Activated naive CD4-positive, alpha-beta T cell treated with anti-CD3 and anti-CD28 coated beads, Interleukin-2, amount 50 U/mL, for 24 hours (primary cell): ENCODE measurements at regions not wholly inside any gene's neighbourhood (a gene's known extent, or its start where the extent isn't known, plus 50 kb on each side); places are given as distances from the start of the nearest gene placed in this dataset.
"Not testable (repeated sequence)": the region's sequence is repeated elsewhere in the genome, so short reads cannot be mapped to it uniquely, and the experiment has no call there.

Experiments
- H3K27ac Mint-ChIP-seq: one replicate; pipeline ENCODE4 v1.8.0; 2021; ENCODE audit warnings: mild to moderate bottlenecking, mixed read lengths
- H3K27me3 Mint-ChIP-seq: one replicate; pipeline ENCODE4 v1.8.0; 2021; ENCODE audit warnings: mixed read lengths
- H3K36me3 Mint-ChIP-seq: one replicate; pipeline ENCODE4 v1.8.0; 2021; ENCODE audit warnings: mixed read lengths
- H3K4me1 Mint-ChIP-seq: one replicate; pipeline ENCODE4 v1.8.0; 2021; ENCODE audit warnings: mixed read lengths
- H3K4me3 Mint-ChIP-seq: one replicate; pipeline ENCODE4 v1.8.0; 2021; ENCODE audit warnings: mild to moderate bottlenecking, mixed read lengths
- H3K9me3 Mint-ChIP-seq: one replicate; pipeline ENCODE4 v1.8.0; 2021; ENCODE audit warnings: mixed read lengths

GRCh38 chr9:41367301-41367700 lies 178.2 kb upstream of the ZNG1F start:
- not testable (repeated sequence) for H3K4me1 Mint-ChIP-seq, H3K27me3 Mint-ChIP-seq, H3K27ac Mint-ChIP-seq, H3K9me3 Mint-ChIP-seq, H3K4me3 Mint-ChIP-seq, H3K36me3 Mint-ChIP-seq

DNA sequence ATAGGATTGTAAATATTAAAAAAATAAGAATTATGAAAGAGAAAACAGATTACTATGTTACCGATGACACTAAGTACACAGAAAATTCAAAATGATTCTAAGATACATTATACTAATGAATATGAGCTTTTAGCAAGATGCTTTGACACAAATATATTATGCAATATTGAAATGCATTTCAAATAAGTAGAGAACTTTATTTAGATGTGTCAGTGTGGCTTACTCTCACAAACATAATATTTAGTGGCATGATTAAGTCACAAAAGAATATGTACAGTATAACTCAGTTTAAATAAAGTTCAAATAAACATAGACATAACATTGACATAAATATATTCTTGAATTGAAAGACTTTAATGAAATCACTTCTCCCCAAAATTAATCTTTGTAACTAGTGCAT lies 172.7 kb upstream of the ZNG1F start:
- H3K4me3 Mint-ChIP-seq, H3K27me3 Mint-ChIP-seq, H3K9me3 Mint-ChIP-seq, H3K36me3 Mint-ChIP-seq, H3K4me1 Mint-ChIP-seq, H3K27ac Mint-ChIP-seq: not testable (repeated sequence)

- Mint-ChIP-seq H3K27ac (peak overlapping the region; percentile 93), H3K4me3 (peak overlapping the region; percentile 93)
- not testable (repeated sequence) for H3K4me1 Mint-ChIP-seq, H3K36me3 Mint-ChIP-seq, H3K9me3 Mint-ChIP-seq, H3K27me3 Mint-ChIP-seq
Measured at GRCh38 chr9:41359116-41359515, 170.0 kb upstream of the ZNG1F start.

DNA sequence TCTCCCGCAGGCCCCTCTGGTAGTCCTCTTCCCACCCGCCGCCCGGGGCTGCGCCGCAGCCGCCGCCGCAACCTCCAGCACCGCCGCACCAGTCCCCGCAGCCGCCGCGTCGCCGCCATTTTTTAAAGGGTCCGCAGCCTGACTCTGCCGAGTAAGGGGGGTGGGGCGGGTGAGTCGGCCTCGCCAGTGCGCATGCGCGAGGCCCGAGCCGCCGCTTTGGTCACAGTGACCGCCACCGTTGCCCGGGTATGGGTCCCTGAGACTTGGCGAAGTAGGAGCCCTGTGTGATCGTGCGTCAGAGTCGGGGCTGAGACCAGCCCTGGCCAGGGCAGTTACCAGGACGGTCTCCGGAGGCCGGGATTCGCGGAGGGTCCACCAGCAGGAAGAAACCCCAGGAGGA lies 169.6 kb upstream of the ZNG1F start:
- H3K27ac Mint-ChIP-seq, result peak overlapping the region; percentile 84
- not testable (repeated sequence) for H3K9me3 Mint-ChIP-seq, H3K4me1 Mint-ChIP-seq, H3K36me3 Mint-ChIP-seq, H3K27me3 Mint-ChIP-seq
- H3K4me3 Mint-ChIP-seq, result peak overlapping the region; percentile 93

- not testable (repeated sequence) for H3K27me3 Mint-ChIP-seq, H3K4me1 Mint-ChIP-seq, H3K36me3 Mint-ChIP-seq, H3K9me3 Mint-ChIP-seq
- peak overlapping the region; percentile 93 for H3K4me3 Mint-ChIP-seq
- peak overlapping the region; percentile 12 for H3K27ac Mint-ChIP-seq
Measured at GRCh38 chr9:41357918-41358404, 168.8 kb upstream of the ZNG1F start.

GRCh38 chr9:41357350-41357748 lies 168.2 kb upstream of the ZNG1F start:
- not testable (repeated sequence) for H3K4me1 Mint-ChIP-seq, H3K36me3 Mint-ChIP-seq, H3K27me3 Mint-ChIP-seq, H3K9me3 Mint-ChIP-seq
- H3K27ac Mint-ChIP-seq, result peak overlapping the region; percentile 59
- peak overlapping the region; percentile 93 for H3K4me3 Mint-ChIP-seq

- Mint-ChIP-seq H3K4me3 (peak overlapping the region; percentile 78), H3K27ac (peak overlapping the region; percentile 46)
- not testable (repeated sequence) for H3K4me1 Mint-ChIP-seq, H3K9me3 Mint-ChIP-seq, H3K36me3 Mint-ChIP-seq, H3K27me3 Mint-ChIP-seq
Measured at GRCh38 chr9:41356588-41357349, 167.7 kb upstream of the ZNG1F start.

- not testable (repeated sequence) for H3K27ac Mint-ChIP-seq, H3K27me3 Mint-ChIP-seq, H3K36me3 Mint-ChIP-seq, H3K4me1 Mint-ChIP-seq, H3K9me3 Mint-ChIP-seq
- H3K4me3 Mint-ChIP-seq, result peak overlapping the region; percentile 70
Measured at GRCh38 chr9:41355712-41356450, 166.8 kb upstream of the ZNG1F start.

- H3K9me3 Mint-ChIP-seq, H3K4me1 Mint-ChIP-seq: not testable (repeated sequence)
- H3K27ac Mint-ChIP-seq, result peak overlapping the region; percentile 88
Measured at GRCh38 chr9:41354978-41355377, 165.9 kb upstream of the ZNG1F start.

DNA sequence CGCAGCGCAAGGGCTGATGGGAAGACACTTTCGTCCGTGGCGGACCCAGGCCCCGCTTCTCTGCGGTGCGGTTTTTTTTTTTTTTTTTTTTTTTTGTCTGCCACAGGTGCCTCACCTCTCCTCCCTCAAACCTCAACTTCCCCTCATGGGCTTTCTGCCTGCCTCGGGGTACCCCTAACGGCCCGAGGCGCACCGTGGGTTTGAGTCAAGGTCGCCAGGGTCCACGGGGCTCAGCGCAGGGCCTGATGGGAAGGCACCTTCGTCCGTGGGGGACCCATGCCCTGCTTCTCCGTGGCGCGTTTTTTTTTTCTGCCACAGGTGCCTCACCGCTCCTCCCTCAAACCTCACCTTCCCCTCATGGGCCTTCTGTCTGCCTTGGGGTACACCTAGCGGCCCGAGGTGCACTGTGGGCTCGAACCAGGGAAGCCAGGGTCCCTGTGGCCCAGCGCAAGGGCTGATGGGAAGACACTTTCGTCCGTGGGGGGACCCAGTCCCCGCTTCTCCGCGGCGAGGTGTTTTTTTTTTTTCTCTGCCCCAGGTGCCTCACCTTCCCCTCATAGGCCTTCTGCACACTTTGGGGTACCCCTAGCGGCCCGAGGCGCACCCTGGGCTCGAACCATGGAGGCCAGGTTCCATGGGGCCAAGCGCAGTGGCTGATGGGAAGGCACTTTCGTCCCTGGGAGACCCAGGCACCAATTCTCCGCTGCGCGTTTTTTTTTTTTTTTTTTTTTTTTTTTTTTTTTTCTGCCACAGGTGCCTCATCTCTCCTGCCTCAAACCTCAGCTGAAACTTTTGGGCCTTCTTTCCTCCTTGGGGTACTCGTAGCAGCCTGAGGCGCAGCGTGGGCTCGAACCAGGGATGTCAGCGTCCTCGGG lies 165.2 kb upstream of the ZNG1F start:
- H3K4me1 Mint-ChIP-seq, H3K9me3 Mint-ChIP-seq, H3K27me3 Mint-ChIP-seq, H3K27ac Mint-ChIP-seq, H3K36me3 Mint-ChIP-seq: not testable (repeated sequence)
- H3K4me3 Mint-ChIP-seq, result peak overlapping the region; percentile 66

More at GRCh38 chr9:41354978-41355377, 165.9 kb upstream of the ZNG1F start:
- not testable (repeated sequence) for H3K27me3 Mint-ChIP-seq, H3K36me3 Mint-ChIP-seq
- H3K4me3 Mint-ChIP-seq, result peak overlapping the region; percentile 81

- not testable (repeated sequence) for H3K36me3 Mint-ChIP-seq, H3K9me3 Mint-ChIP-seq, H3K27ac Mint-ChIP-seq, H3K4me1 Mint-ChIP-seq, H3K27me3 Mint-ChIP-seq, H3K4me3 Mint-ChIP-seq
Measured at GRCh38 chr9:41353026-41353425, 163.9 kb upstream of the ZNG1F start.

- H3K27me3 Mint-ChIP-seq, H3K9me3 Mint-ChIP-seq, H3K36me3 Mint-ChIP-seq, H3K4me3 Mint-ChIP-seq, H3K27ac Mint-ChIP-seq, H3K4me1 Mint-ChIP-seq: not testable (repeated sequence)
Measured at GRCh38 chr9:41352390-41352789, 163.3 kb upstream of the ZNG1F start.

- H3K4me1 Mint-ChIP-seq, H3K36me3 Mint-ChIP-seq, H3K9me3 Mint-ChIP-seq, H3K27ac Mint-ChIP-seq, H3K4me3 Mint-ChIP-seq, H3K27me3 Mint-ChIP-seq: not testable (repeated sequence)
Measured at GRCh38 chr9:41347893-41348292, 158.8 kb upstream of the ZNG1F start.

DNA sequence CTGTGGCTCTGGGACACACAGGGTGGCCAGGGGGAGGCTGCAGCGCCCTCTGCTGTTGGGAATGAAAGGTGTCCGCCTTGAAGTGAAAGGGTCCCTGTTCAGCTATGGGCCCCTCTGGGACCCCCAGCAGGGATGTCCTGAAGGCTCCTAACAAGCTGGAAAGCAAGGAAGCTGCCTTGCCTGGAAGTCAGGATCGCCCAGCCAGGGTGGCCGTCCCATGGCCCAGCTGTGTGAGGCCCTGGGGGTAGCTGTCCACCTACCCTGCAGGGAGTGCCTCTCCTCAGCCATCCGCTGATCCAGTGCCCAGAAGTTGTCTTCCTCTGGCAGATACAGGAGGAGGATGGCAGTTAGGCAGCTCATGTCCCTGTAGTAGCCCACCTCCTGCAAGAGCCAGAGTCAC lies 143.4 kb upstream of the ZNG1F start:
- not testable (repeated sequence) for H3K27ac Mint-ChIP-seq, H3K9me3 Mint-ChIP-seq, H3K4me1 Mint-ChIP-seq, H3K27me3 Mint-ChIP-seq, H3K36me3 Mint-ChIP-seq, H3K4me3 Mint-ChIP-seq

DNA sequence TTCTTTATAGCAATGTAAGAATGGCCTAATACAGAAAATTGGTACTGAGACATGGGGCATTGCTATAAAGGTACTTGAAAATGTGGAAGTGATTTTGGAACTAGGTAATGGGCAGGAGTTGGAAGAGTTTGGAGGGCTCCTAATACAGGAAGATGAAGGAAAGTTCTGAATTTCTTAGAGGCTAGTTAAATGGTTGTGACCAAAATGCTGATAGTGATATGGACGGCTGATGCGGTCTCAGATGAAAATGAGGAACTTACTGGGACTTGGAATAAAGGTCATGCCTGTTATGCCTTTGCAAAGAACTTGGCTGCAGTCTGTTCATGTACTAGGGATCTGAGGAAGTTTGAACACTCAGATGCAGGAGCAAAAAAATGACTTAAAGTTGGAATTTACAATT lies 132.2 kb upstream of the ZNG1F start:
- not testable (repeated sequence) for H3K27me3 Mint-ChIP-seq, H3K4me1 Mint-ChIP-seq, H3K4me3 Mint-ChIP-seq, H3K9me3 Mint-ChIP-seq, H3K27ac Mint-ChIP-seq, H3K36me3 Mint-ChIP-seq

- H3K27ac Mint-ChIP-seq, H3K4me3 Mint-ChIP-seq, H3K9me3 Mint-ChIP-seq, H3K4me1 Mint-ChIP-seq, H3K36me3 Mint-ChIP-seq, H3K27me3 Mint-ChIP-seq: not testable (repeated sequence)
Measured at GRCh38 chr9:41308953-41309352, 119.8 kb upstream of the ZNG1F start.
